UCSD-AML1 (cell line): ENCODE measurements at regions not wholly inside any gene's neighbourhood (a gene's known extent, or its start where the extent isn't known, plus 50 kb on each side); places are given as distances from the start of the nearest gene placed in this dataset.
A peak's percentile ranks its signal among the peaks of the same experiment; 100 is the strongest.

ENCODE experiments used
- DNase-seq: peaks from one replicate; lab custom pipeline; 2025; ENCODE audit not compliant: unreplicated experiment; lab: John Stamatoyannopoulos, UW

GRCh38 chr14:104367866-104368750 is 211.5 kb upstream of the C14orf180 start:
- no peak for DNase-seq

GRCh38 chr14:104368751-104369100 is 210.8 kb upstream of the C14orf180 start:
- no peak for DNase-seq

GRCh38 chr14:104369208-104369607 is 210.4 kb upstream of the C14orf180 start:
- DNase-seq, result no peak

GRCh38 chr14:104370256-104370870 is 209.2 kb upstream of the C14orf180 start:
- peak; percentile 22 for DNase-seq

GRCh38 chr14:104371031-104371430 is 208.5 kb upstream of the C14orf180 start:
- DNase-seq, result no peak

- DNase-seq, result no peak
Measured at GRCh38 chr14:104371917-104372316, 207.6 kb upstream of the C14orf180 start.

GRCh38 chr14:104372390-104373054 is 207.0 kb upstream of the C14orf180 start:
- no peak for DNase-seq

- no peak for DNase-seq
Measured at GRCh38 chr14:104373055-104373854, 206.3 kb upstream of the C14orf180 start.

GRCh38 chr14:104373855-104374717 is 205.5 kb upstream of the C14orf180 start:
- no peak for DNase-seq

- no peak for DNase-seq
Measured at GRCh38 chr14:104374718-104375080, 204.9 kb upstream of the C14orf180 start.

- DNase-seq, result no peak
Measured at GRCh38 chr14:104375551-104376201, 203.9 kb upstream of the C14orf180 start.

- DNase-seq, result no peak
Measured at GRCh38 chr14:104376202-104377140, 203.1 kb upstream of the C14orf180 start.

- no peak for DNase-seq
Measured at GRCh38 chr14:104377256-104377655, 202.3 kb upstream of the C14orf180 start.

- DNase-seq, result no peak
Measured at GRCh38 chr14:104378698-104379113, 200.9 kb upstream of the C14orf180 start.

- no peak for DNase-seq
Measured at GRCh38 chr14:104382361-104383087, 197.0 kb upstream of the C14orf180 start.

GRCh38 chr14:104383088-104383995 is 196.2 kb upstream of the C14orf180 start:
- no peak for DNase-seq
